ENCODE measurements at regions not wholly inside any gene's neighbourhood (a gene's known extent, or its start where the extent isn't known, plus 50 kb on each side); places are given as distances from the start of the nearest gene placed in this dataset.
"Not testable (repeated sequence)": the region's sequence is repeated elsewhere in the genome, so short reads cannot be mapped to it uniquely, and the experiment has no call there.

GRCh38 chr20:56780266-56780665 lies 151.2 kb downstream of the TFAP2C start:
- H3K4me3 ChIP-seq (ENCODE audit: low read depth, low read length), result no peak overlapping the region
- no peak for TF ChIP-seq CTCF (IDR thresholded peaks at IDR 0.05; ENCODE audit: borderline replicate concordance, insufficient read depth, low read depth, low read length)

- no peak overlapping the region for H3K4me3 ChIP-seq (ENCODE audit: low read depth, low read length)
- no peak for TF ChIP-seq CTCF (IDR thresholded peaks at IDR 0.05; ENCODE audit: borderline replicate concordance, insufficient read depth, low read depth, low read length)
These were observed 152.1 kb downstream of the TFAP2C start for GRCh38 chr20:56781108-56781739.

- not testable (repeated sequence) for H3K4me3 ChIP-seq (ENCODE audit: low read depth, low read length)
These were observed 153.0 kb downstream of the TFAP2C start for GRCh38 chr20:56781987-56782560.

DNA sequence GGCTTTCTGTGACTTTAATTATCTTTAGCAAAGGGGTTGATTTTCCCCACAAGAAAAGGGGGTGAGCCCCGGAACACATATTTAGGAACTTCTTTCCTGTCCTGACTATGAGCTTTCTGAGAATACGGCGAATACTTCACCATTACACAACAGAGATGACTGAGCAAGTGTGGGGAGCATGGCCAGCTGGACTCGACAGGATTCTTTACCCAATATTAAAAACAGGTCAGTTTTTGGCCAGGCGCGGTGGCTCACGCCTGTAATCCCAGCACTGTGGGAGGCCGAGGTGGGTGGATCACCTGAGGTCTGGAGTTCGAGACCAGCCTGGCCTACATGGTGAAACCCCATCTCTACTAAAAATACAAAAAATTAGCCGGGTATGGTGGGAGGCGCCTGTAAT lies 153.7 kb downstream of the TFAP2C start:
- not testable (repeated sequence) for H3K4me3 ChIP-seq (ENCODE audit: low read depth, low read length)

GRCh38 chr20:56783826-56784225 lies 154.7 kb downstream of the TFAP2C start:
- TF ChIP-seq CTCF (IDR thresholded peaks at IDR 0.05; ENCODE audit: borderline replicate concordance, insufficient read depth, low read depth, low read length), result no peak
- no peak overlapping the region for H3K4me3 ChIP-seq (ENCODE audit: low read depth, low read length)

- H3K4me3 ChIP-seq (ENCODE audit: low read depth, low read length), result no peak overlapping the region
- no peak for TF ChIP-seq CTCF (IDR thresholded peaks at IDR 0.05; ENCODE audit: borderline replicate concordance, insufficient read depth, low read depth, low read length)
These were observed 157.4 kb downstream of the TFAP2C start for GRCh38 chr20:56786503-56786902.

- H3K4me3 ChIP-seq (ENCODE audit: low read depth, low read length), result no peak overlapping the region
- TF ChIP-seq CTCF (IDR thresholded peaks at IDR 0.05; ENCODE audit: borderline replicate concordance, insufficient read depth, low read depth, low read length), result no peak
These were observed 159.1 kb downstream of the TFAP2C start for GRCh38 chr20:56788041-56788670.
